Cerebellar nuclear complex (tissue), 1 donor: ENCODE measurements at regions not wholly inside any gene's neighbourhood (a gene's known extent, or its start where the extent isn't known, plus 50 kb on each side); places are given as distances from the start of the nearest gene placed in this dataset.

Experiments
- DNase-seq, 2 experiments: peaks; one replicate each; lab custom pipeline; 2025; lab: John Stamatoyannopoulos, UW

- DNase-seq: no peak
These were observed 104.6 kb upstream of the LSM8 start for GRCh38 chr7:118079369-118079768.

- DNase-seq: no peak
These were observed 103.0 kb upstream of the LSM8 start for GRCh38 chr7:118080947-118081346.

- DNase-seq: no peak
These were observed 101.5 kb upstream of the LSM8 start for GRCh38 chr7:118082506-118082905.

- no peak for DNase-seq
These were observed 99.0 kb upstream of the LSM8 start for GRCh38 chr7:118085000-118085399.

GRCh38 chr7:118087126-118087525, 96.8 kb upstream of the LSM8 start:
- DNase-seq: no peak

GRCh38 chr7:118094044-118094443, 89.9 kb upstream of the LSM8 start:
- DNase-seq: no peak

GRCh38 chr7:118104812-118105441, 79.0 kb upstream of the LSM8 start:
- DNase-seq: no peak

GRCh38 chr7:118109607-118110006, 74.4 kb upstream of the LSM8 start:
- DNase-seq: no peak

- DNase-seq: no peak
These were observed 73.6 kb upstream of the LSM8 start for GRCh38 chr7:118110178-118110925.

- no peak for DNase-seq
These were observed 72.6 kb upstream of the LSM8 start for GRCh38 chr7:118111347-118111746.

- DNase-seq: no peak
These were observed 69.8 kb upstream of the LSM8 start for GRCh38 chr7:118114175-118114574.

- DNase-seq: no peak
These were observed 54.7 kb upstream of the LSM8 start for GRCh38 chr7:118129041-118129795.

GRCh38 chr7:118132764-118133163, 51.2 kb upstream of the LSM8 start:
- DNase-seq: no peak
